ENCODE measurements at regions not wholly inside any gene's neighbourhood (a gene's known extent, or its start where the extent isn't known, plus 50 kb on each side); places are given as distances from the start of the nearest gene placed in this dataset.

- TF ChIP-seq CTCF (IDR thresholded peaks at IDR 0.05; ENCODE audit: low read length) (no peak), EZH2phosphoT487 (IDR thresholded peaks at IDR 0.05; ENCODE audit: low read length) (no peak), EZH2 (optimal IDR thresholded peaks at IDR 0.05; ENCODE audit: low read depth, low read length) (no peak)
Observed at GRCh38 chr2:235201756-235202155, 249.9 kb downstream of the SH3BP4 start.

All from MM.1S (cell line).